HFFc6 (cell line): ENCODE measurements at regions not wholly inside any gene's neighbourhood (a gene's known extent, or its start where the extent isn't known, plus 50 kb on each side); places are given as distances from the start of the nearest gene placed in this dataset.
"Not testable (repeated sequence)": the region's sequence is repeated elsewhere in the genome, so short reads cannot be mapped to it uniquely, and the experiment has no call there.

Experiments
- DNase-seq: peaks from one replicate; pipeline ENCODE4 v3.0.0-alpha.2; 2018
- H3K27ac Mint-ChIP-seq: 2 replicates; pipeline ENCODE4 v1.8.0; 2020; ENCODE audit warnings: mild to moderate bottlenecking, mixed read lengths
- H3K27me3 Mint-ChIP-seq: 2 replicates; pipeline ENCODE4 v1.8.0; 2021; ENCODE audit warnings: mild to moderate bottlenecking, moderate library complexity, mixed read lengths; ENCODE audit not compliant: insufficient read depth
- H3K36me3 Mint-ChIP-seq: 2 replicates; pipeline ENCODE4 v1.8.0; 2021; ENCODE audit warnings: low read depth, mixed read lengths
- H3K4me1 Mint-ChIP-seq: 2 replicates; pipeline ENCODE4 v1.8.0; 2020; ENCODE audit warnings: low read depth, mixed read lengths
- H3K4me3 Mint-ChIP-seq: 2 replicates; pipeline ENCODE4 v1.8.0; 2020; ENCODE audit warnings: mild to moderate bottlenecking, moderate library complexity, mixed read lengths
- H3K9me3 Mint-ChIP-seq: 2 replicates; pipeline ENCODE4 v1.8.0; 2020; ENCODE audit warnings: mild to moderate bottlenecking, mixed read lengths
- TF ChIP-seq, protein P1 (sequence below): fragments of 200-600 bp; sonication (generic); IDR thresholded peaks from 2 replicates; pipeline ENCODE4 v1.5.0; 2021; ENCODE audit warnings: antibody characterized with exemption, mild to moderate bottlenecking

DNA sequence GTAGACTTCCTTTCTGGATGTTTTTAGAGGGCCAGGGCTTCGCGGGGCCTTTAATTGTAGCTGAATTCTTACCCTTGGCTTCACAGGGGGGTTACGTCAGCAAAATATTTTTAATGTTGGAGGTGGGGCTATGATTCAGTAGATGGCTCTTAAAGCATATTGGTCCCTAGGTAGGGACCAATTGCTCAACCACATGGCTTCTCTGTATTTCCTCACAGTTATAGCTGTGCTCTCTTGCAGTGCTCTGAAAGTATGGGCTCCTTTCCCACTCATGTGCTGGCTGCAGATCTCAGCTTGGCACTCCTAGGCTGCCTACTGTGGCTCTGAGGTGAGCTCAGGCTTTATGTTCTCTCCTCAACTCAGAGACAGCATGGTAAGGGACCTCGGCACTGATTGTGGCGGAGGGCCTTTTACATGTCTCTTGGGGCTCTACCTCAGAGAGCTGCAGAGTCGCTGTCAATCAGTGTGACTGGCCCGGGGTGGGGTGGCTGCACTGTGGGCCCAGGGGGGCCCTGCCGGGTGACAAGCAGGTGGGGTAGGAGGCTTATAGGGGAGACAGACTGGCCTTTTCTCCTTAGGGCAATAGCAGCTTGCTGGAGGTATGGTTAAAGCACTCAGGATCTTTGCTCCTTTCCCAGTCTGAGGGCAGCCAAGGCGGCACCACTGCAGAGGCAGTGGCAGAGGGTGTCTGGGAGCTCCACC, 318.0 kb downstream of the DOK5 start:
- H3K36me3 Mint-ChIP-seq, result no peaks in the 10 kb centered on the region; the same call in 1 of the 2 replicates
- H3K27ac Mint-ChIP-seq, result no peak overlapping the region
- TF ChIP-seq, protein P1, sequence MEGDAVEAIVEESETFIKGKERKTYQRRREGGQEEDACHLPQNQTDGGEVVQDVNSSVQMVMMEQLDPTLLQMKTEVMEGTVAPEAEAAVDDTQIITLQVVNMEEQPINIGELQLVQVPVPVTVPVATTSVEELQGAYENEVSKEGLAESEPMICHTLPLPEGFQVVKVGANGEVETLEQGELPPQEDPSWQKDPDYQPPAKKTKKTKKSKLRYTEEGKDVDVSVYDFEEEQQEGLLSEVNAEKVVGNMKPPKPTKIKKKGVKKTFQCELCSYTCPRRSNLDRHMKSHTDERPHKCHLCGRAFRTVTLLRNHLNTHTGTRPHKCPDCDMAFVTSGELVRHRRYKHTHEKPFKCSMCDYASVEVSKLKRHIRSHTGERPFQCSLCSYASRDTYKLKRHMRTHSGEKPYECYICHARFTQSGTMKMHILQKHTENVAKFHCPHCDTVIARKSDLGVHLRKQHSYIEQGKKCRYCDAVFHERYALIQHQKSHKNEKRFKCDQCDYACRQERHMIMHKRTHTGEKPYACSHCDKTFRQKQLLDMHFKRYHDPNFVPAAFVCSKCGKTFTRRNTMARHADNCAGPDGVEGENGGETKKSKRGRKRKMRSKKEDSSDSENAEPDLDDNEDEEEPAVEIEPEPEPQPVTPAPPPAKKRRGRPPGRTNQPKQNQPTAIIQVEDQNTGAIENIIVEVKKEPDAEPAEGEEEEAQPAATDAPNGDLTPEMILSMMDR, result no peak

DNA sequence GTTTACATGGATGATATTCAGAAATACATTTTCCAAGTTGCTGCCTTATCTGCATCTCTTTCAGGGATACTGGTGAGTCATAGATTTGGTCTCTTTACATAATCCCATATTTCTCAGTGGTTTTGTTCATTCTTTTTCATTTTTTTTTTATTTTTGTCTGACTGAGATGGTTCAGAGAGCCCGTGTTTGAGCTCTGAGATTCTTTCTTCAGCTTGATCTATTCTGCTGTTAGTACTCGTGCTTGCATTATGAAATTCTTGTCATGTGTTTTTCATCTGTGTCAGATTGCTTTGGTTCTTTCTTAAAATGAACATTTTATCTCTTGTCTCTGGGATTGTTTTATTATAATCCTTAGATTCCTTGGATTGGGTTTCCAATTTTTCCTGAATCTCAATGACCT, 317.3 kb downstream of the DOK5 start:
- Mint-ChIP-seq H3K4me3 (no peak overlapping the region), H3K36me3 (no peaks in the 10 kb centered on the region; the same call in 1 of the 2 replicates), H3K9me3 (peaks cover 51% of the 10 kb centered on the region), H3K27me3 (no peaks in the 10 kb centered on the region), H3K4me1 (no peaks in the 10 kb centered on the region), H3K27ac (no peak overlapping the region)
- no peak for DNase-seq
- TF ChIP-seq, protein P1, result no peak

More for the DNA sequence above, 318.0 kb downstream of the DOK5 start:
- H3K27me3 Mint-ChIP-seq, result no peaks in the 10 kb centered on the region
- DNase-seq, result no peak
- no peak overlapping the region for H3K4me3 Mint-ChIP-seq
- H3K4me1 Mint-ChIP-seq, result no peaks in the 10 kb centered on the region
- peaks cover 49% of the 10 kb centered on the region for H3K9me3 Mint-ChIP-seq

DNA sequence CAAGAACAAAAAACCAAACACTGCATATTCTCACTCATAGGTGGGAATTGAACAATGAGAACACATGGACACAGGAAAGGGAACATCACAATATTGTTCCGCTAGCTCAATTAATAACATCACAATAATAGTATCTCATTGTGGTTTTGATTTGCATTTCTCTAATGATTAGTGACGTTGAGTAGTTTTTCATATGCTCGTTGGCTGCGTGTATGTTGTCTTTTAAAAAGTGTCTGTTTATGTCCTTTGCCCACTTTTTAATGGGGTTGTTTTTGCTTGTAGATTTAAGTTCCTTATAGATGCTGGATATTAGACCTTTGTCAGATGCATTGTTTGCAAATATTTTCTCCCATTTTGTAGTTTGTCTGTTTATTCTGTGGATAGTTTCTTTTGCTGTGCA, 312.9 kb downstream of the DOK5 start:
- not testable (repeated sequence) for H3K4me3 Mint-ChIP-seq, H3K27me3 Mint-ChIP-seq, H3K36me3 Mint-ChIP-seq, H3K27ac Mint-ChIP-seq, H3K4me1 Mint-ChIP-seq, DNase-seq
- peaks cover 52% of the 10 kb centered on the region for H3K9me3 Mint-ChIP-seq

DNA sequence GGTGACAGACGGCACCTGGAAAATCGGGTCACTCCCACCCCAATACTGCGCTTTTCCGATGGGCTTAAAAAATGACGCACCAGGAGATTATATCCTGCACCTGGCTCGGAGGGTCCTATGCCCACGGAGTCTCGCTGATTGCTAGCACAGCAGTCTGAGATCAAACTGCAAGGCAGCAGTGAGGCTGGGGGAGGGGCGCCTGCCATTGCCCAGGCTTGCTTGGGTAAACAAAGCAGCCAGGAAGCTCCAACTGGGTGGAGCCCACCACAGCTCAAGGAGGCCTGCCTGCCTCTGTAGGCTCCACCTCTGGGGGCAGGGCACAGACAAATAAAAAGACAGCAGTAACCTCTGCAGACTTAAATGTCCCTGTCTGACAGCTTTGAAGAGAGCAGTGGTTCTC, 307.4 kb downstream of the DOK5 start:
- not testable (repeated sequence) for H3K36me3 Mint-ChIP-seq, H3K27me3 Mint-ChIP-seq, H3K4me3 Mint-ChIP-seq, H3K4me1 Mint-ChIP-seq, DNase-seq, H3K27ac Mint-ChIP-seq
- H3K9me3 Mint-ChIP-seq, result peaks cover 31% of the 10 kb centered on the region

DNA sequence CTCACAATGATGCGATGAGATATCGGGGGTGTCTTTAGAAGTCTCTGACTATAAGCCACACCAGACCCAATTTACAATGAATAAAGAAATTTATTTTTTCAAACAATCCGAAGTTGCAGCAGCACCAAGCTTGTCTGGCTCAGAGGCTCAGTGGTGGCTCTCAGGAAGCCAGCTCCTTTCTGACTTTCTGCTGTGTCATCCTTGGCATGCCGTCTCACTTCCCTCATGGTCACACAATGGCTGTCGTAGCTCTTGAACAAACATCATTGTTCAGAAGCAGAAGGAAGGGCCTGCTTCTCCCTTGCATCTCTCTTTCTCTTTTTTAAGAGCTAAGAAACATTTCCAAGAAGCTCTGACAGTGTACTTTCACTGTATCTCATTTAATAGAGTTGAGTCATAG, 299.0 kb downstream of the DOK5 start:
- no peak for DNase-seq
- Mint-ChIP-seq H3K27ac (no peak overlapping the region), H3K36me3 (no peaks in the 10 kb centered on the region), H3K9me3 (peaks cover 58% of the 10 kb centered on the region), H3K27me3 (peaks cover 3% of the 10 kb centered on the region), H3K4me1 (no peaks in the 10 kb centered on the region), H3K4me3 (no peak overlapping the region)
- TF ChIP-seq, protein P1, result no peak

DNA sequence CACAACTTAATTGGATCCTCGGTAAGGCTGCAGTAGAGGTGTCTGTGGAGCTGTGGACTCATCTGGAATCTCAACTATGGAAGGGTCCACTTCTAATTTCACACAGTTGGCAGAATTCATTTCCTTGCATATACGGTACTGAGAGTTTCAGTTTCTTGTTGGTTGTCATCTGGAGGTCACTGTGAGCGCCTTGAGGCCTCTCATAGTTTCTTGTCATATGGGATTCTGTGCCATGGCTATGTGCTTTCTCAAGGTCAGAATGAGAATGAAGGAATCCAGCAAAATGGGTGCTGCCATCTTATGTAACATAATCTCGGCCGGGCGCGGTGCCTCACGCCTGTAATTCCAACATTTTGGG, 298.2 kb downstream of the DOK5 start:
- H3K4me1 Mint-ChIP-seq, result no peaks in the 10 kb centered on the region
- TF ChIP-seq, protein P1, result no peak
- H3K9me3 Mint-ChIP-seq, result peaks cover 54% of the 10 kb centered on the region
- no peak for DNase-seq
- no peak overlapping the region for H3K4me3 Mint-ChIP-seq
- peaks cover 3% of the 10 kb centered on the region for H3K27me3 Mint-ChIP-seq
- no peak overlapping the region for H3K27ac Mint-ChIP-seq
- no peaks in the 10 kb centered on the region for H3K36me3 Mint-ChIP-seq
